Gastrocnemius medialis (tissue), 4 donors: ENCODE measurements at regions not wholly inside any gene's neighbourhood (a gene's known extent, or its start where the extent isn't known, plus 50 kb on each side); places are given as distances from the start of the nearest gene placed in this dataset.

ENCODE experiments used
- ATAC-seq, 2 donors: fragments of 150-250 bp; one replicate each; pipeline ENCODE4 v1.9.1; 2016
- DNase-seq, 2 donors: peaks; one replicate each; pipeline ENCODE4 v3.0.0-alpha.2; 2019
- H3K27ac ChIP-seq, 4 donors: fragments of 200-600 bp; sonication (generic); 1 replicate in 1 of 4; 2 replicates in 3 of 4; pipeline ENCODE4 v1.5.1; 2016 to 2018; ENCODE audit warnings: mild to moderate bottlenecking in 2 of 4, moderate library complexity in 1 of 4
- H3K27me3 ChIP-seq, 3 donors: fragments of 200-600 bp; sonication (generic) in 2 of 3; 1 replicate in 1 of 3; 2 replicates in 2 of 3; pipeline versions ENCODE4 v1.5.1 to v1.6.0; 2016 to 2019; ENCODE audit warnings: mild to moderate bottlenecking in 1 of 3, moderate library complexity in 1 of 3
- H3K36me3 ChIP-seq, 2 donors: fragments of 200-600 bp; sonication (generic) in 1 of 2; one replicate each; pipeline ENCODE4 v1.5.1; 2017 to 2018
- H3K4me1 ChIP-seq, 2 donors: fragments of 200-600 bp; sonication (generic) in 1 of 2; one replicate each; pipeline ENCODE4 v1.5.1; 2016 to 2017; ENCODE audit warnings: mild to moderate bottlenecking in 2 of 2
- H3K4me3 ChIP-seq, 4 donors: fragments of 200-600 bp; sonication (generic) in 3 of 4; 1 replicate in 1 of 4; 2 replicates in 3 of 4; pipeline ENCODE4 v1.5.1; 2016 to 2019; ENCODE audit warnings: mild to moderate bottlenecking in 2 of 4
- H3K9me3 ChIP-seq, 3 donors: fragments of 200-600 bp; sonication (generic) in 2 of 3; 1 replicate in 1 of 3; 2 replicates in 2 of 3; pipeline ENCODE4 v1.5.1; 2016 to 2019
- CTCF ChIP-seq, 5 experiments: fragments of 450-650 bp in 3 of 5; fragments of 200-600 bp in 2 of 5; sonication (generic) in 2 of 5; IDR thresholded peaks in 4 of 5; conservative IDR thresholded peaks in 1 of 5; 1 replicate in 4 of 5; 2 replicates in 1 of 5; pipeline ENCODE4 v1.5.1; 2016 to 2019; ENCODE audit warnings: antibody characterized with exemption in 5 of 5, mild to moderate bottlenecking in 3 of 5, moderate library complexity in 3 of 5
- POLR2A ChIP-seq, 2 donors: fragments of 450-650 bp; IDR thresholded peaks; one replicate each; pipeline ENCODE4 v1.6.1; 2017; ENCODE audit warnings: antibody characterized with exemption in 2 of 2, mild to moderate bottlenecking in 2 of 2, moderate library complexity in 2 of 2
- in situ Hi-C, 4 donors: fragments of 200-750 bp; cut with MboI; loops; one replicate each; pipeline versions ENCODE4 v1.15.0 to v1.8.0; 2017; ENCODE audit warnings: low sequenced_read_pairs in 4 of 4
- intact Hi-C: fragments of 100-400 bp; cut with DNase I; formaldehyde crosslinking; loops from one replicate; pipeline ENCODE4 v1.15.1; 2023; ENCODE audit warnings: low total_unique reads

- intact Hi-C loops (no loop called here), in situ Hi-C loops (no loop called here)
- no peaks in the 10 kb centered on the region for H3K9me3 ChIP-seq
- no peak for DNase-seq
- no peak overlapping the region for H3K4me3 ChIP-seq
- no peak for ATAC-seq
- H3K27me3 ChIP-seq, result no peaks in the 10 kb centered on the region
- no peaks in the 10 kb centered on the region for H3K4me1 ChIP-seq
- H3K36me3 ChIP-seq, result no peaks in the 10 kb centered on the region
- TF ChIP-seq POLR2A (IDR thresholded peaks at IDR 0.05) (no peak), CTCF (IDR thresholded peaks at IDR 0.05 in 4 of 5, conservative IDR thresholded peaks at IDR 0.05 in 1 of 5) (no peak)
- no peak overlapping the region for H3K27ac ChIP-seq
Measured at GRCh38 chr10:111204838-111205237, 128.0 kb downstream of the ADRA2A start.

- no peaks in the 10 kb centered on the region for H3K4me1 ChIP-seq
- no peak overlapping the region for H3K4me3 ChIP-seq
- H3K27me3 ChIP-seq, result no peaks in the 10 kb centered on the region
- in situ Hi-C loops, result no loop called here
- H3K9me3 ChIP-seq, result no peaks in the 10 kb centered on the region
- intact Hi-C loops, result no loop called here
- TF ChIP-seq POLR2A (IDR thresholded peaks at IDR 0.05) (no peak), CTCF (IDR thresholded peaks at IDR 0.05 in 4 of 5, conservative IDR thresholded peaks at IDR 0.05 in 1 of 5) (no peak)
- no peak overlapping the region for H3K27ac ChIP-seq
- H3K36me3 ChIP-seq, result no peaks in the 10 kb centered on the region
- DNase-seq (no peak), ATAC-seq (no peak)
Measured at GRCh38 chr10:111206521-111206920, 129.7 kb downstream of the ADRA2A start.

GRCh38 chr10:111207500-111207899 lies 130.7 kb downstream of the ADRA2A start:
- no peaks in the 10 kb centered on the region for H3K4me1 ChIP-seq
- no peaks in the 10 kb centered on the region for H3K9me3 ChIP-seq
- no peaks in the 10 kb centered on the region for H3K36me3 ChIP-seq
- in situ Hi-C loops (no loop called here), intact Hi-C loops (no loop called here)
- ATAC-seq (no peak), DNase-seq (no peak)
- H3K27ac ChIP-seq, result no peak overlapping the region
- H3K27me3 ChIP-seq, result no peaks in the 10 kb centered on the region
- TF ChIP-seq POLR2A (IDR thresholded peaks at IDR 0.05), result no peak
- TF ChIP-seq CTCF (IDR thresholded peaks at IDR 0.05 in 4 of 5, conservative IDR thresholded peaks at IDR 0.05 in 1 of 5), result no peak
- H3K4me3 ChIP-seq, result no peak overlapping the region

GRCh38 chr10:111208951-111209350 lies 132.1 kb downstream of the ADRA2A start:
- intact Hi-C loops (no loop called here), in situ Hi-C loops (no loop called here)
- ATAC-seq (no peak), DNase-seq (no peak)
- no peaks in the 10 kb centered on the region for H3K27me3 ChIP-seq
- H3K9me3 ChIP-seq, result no peaks in the 10 kb centered on the region
- H3K27ac ChIP-seq, result no peak overlapping the region
- no peak overlapping the region for H3K4me3 ChIP-seq
- TF ChIP-seq POLR2A (IDR thresholded peaks at IDR 0.05), result no peak
- no peak for TF ChIP-seq CTCF (IDR thresholded peaks at IDR 0.05 in 4 of 5, conservative IDR thresholded peaks at IDR 0.05 in 1 of 5)
- no peaks in the 10 kb centered on the region for H3K4me1 ChIP-seq
- no peaks in the 10 kb centered on the region for H3K36me3 ChIP-seq

- H3K36me3 ChIP-seq, result no peaks in the 10 kb centered on the region
- H3K4me1 ChIP-seq, result no peaks in the 10 kb centered on the region
- H3K9me3 ChIP-seq, result no peaks in the 10 kb centered on the region
- TF ChIP-seq CTCF (IDR thresholded peaks at IDR 0.05 in 4 of 5, conservative IDR thresholded peaks at IDR 0.05 in 1 of 5), result no peak
- no peak for TF ChIP-seq POLR2A (IDR thresholded peaks at IDR 0.05)
- H3K27ac ChIP-seq, result no peak overlapping the region
- H3K27me3 ChIP-seq, result no peaks in the 10 kb centered on the region
- ATAC-seq (no peak), DNase-seq (no peak)
- H3K4me3 ChIP-seq, result no peak overlapping the region
- intact Hi-C loops (no loop called here), in situ Hi-C loops (no loop called here)
Measured at GRCh38 chr10:111209692-111210091, 132.9 kb downstream of the ADRA2A start.
